GM12872 (cell line): ENCODE measurements at regions not wholly inside any gene's neighbourhood (a gene's known extent, or its start where the extent isn't known, plus 50 kb on each side); places are given as distances from the start of the nearest gene placed in this dataset.

Experiments
- CTCF ChIP-seq: IDR thresholded peaks from 3 replicates; pipeline ENCODE4 v1.5.1; 2011; ENCODE audit warnings: low read depth, mild to moderate bottlenecking, low read length, moderate library complexity; ENCODE audit not compliant: insufficient read depth

- TF ChIP-seq CTCF, result no peak
These were observed 175.2 kb upstream of the GRIN2B start for GRCh38 chr12:14156606-14157005.

DNA sequence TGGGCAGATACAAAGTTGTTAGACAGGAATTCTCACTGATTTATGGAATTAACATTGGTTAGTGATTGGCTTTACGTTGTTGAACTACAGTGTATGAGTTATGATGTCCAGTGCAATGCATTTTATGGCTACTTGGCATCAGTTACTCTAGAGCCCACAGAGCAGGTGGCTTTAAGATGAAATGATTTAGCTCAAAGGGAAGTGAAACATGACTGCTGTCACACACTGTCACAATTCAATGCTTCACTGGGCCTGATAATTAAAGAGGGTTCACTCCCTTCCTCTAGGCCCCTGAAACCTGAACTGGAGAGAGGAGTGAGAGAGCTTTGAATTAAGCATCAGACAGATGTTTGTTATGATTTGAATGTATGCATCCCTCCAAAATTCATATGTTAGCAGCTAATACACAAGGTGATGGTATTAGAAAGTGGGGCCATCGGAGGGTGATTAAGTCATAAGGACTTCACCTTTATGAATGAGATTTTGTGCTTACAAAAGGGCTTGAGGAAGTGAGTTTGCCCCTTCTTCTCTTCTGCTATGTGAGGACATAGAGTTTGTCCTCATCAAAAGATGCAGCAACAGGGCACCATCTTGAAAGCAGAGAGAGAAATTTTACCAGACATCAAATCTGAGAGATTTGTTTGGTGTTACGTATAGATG lies 175.8 kb upstream of the GRIN2B start:
- no peak for TF ChIP-seq CTCF

- TF ChIP-seq CTCF, result no peak
These were observed 182.9 kb upstream of the GRIN2B start for GRCh38 chr12:14164266-14164665.

GRCh38 chr12:14167005-14167628 lies 185.7 kb upstream of the GRIN2B start:
- TF ChIP-seq CTCF, result peak; percentile 92

- no peak for TF ChIP-seq CTCF
These were observed 187.9 kb upstream of the GRIN2B start for GRCh38 chr12:14169281-14169680.

GRCh38 chr12:14171106-14171505 lies 189.7 kb upstream of the GRIN2B start:
- no peak for TF ChIP-seq CTCF

DNA sequence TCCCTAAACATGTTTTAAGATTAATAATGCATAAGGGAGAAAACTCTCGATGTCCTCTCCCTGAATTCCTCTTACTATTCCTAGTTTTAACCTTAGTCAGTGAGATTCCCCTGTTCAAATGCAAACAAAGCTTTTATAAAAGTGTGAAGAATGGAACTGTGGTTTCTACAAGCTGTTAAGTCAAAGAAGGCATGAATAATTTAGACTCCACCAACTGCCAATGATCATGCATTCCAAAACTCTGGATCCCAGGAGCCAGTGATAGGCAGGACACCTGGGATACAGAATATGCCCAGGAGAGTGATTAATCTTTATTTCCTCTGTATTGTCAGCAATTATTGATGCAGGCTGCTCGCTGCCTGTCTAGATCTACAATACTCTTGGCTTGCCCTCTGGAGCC lies 190.3 kb upstream of the ATF7IP start:
- TF ChIP-seq CTCF, result no peak
